HCT116 (cell line): ENCODE measurements at regions not wholly inside any gene's neighbourhood (a gene's known extent, or its start where the extent isn't known, plus 50 kb on each side); places are given as distances from the start of the nearest gene placed in this dataset.
"Not testable (repeated sequence)": the region's sequence is repeated elsewhere in the genome, so short reads cannot be mapped to it uniquely, and the experiment has no call there.

Experiments used
- ATAC-seq: fragments of 200-7000 bp; cut with Tn5 transposase; 2 replicates; pipeline ENCODE4 v1.9.1; 2020; ENCODE audit warnings: mild to moderate bottlenecking, moderate library complexity
- BruUV-seq: library from RNA; stranded (reverse); fragments of 400-500 nt; replicated peaks from 2 replicates; lab custom pipeline; 2021; lab: Mats Ljungman, UMichigan
- CTCF ChIA-PET: fragments of 300-600 bp; sonication (Branson Sonifier 250); formaldehyde crosslinking; loops from one replicate; lab custom pipeline; 2021; ENCODE audit warnings: antibody characterized with exemption; lab: Charles Lee
- POLR2A ChIA-PET: fragments of 300-600, 350-600 bp; sonication (Branson Sonifier 250); formaldehyde crosslinking; loops from one replicate; lab custom pipeline; 2021; ENCODE audit warnings: antibody characterized with exemption; lab: Charles Lee
- RAD21 ChIA-PET, 2 experiments: fragments of 300-600 bp; sonication (Branson Sonifier 250); formaldehyde crosslinking; loops; one replicate each; lab custom pipeline; 2023; ENCODE audit warnings: low total read pairs in 2 of 2; ENCODE audit not compliant: uncharacterized antibody in 2 of 2, unreplicated experiment in 2 of 2, low non-redundant PET in 1 of 2; lab: Charles Lee
- DNase-seq: peaks from one replicate; pipeline ENCODE4 v3.0.0-alpha.2; 2010; ENCODE audit warnings: low read depth, low spot score
- H2AFZ ChIP-seq: fragments of 200-600 bp; shearing (Covaris generic), sonication (generic); 2 replicates; pipeline ENCODE4 v1.6.1; 2017; ENCODE audit warnings: low read depth, mixed run types, mixed read lengths, antibody characterized with exemption, low read length; ENCODE audit not compliant: poor library complexity, severe bottlenecking
- H3K27ac ChIP-seq: 2 replicates; pipeline ENCODE4 v1.5.1; 2012; ENCODE audit warnings: low read depth, low read length
- H3K27me3 ChIP-seq: fragments of 200-600 bp; sonication (generic); 2 replicates; pipeline ENCODE4 v1.6.1; 2016; ENCODE audit warnings: mixed run types, low read length, mixed read lengths; ENCODE audit not compliant: insufficient read depth
- H3K36me3 ChIP-seq, 2 experiments: fragments of 200-500 bp in 1 of 2; fragments of 200-600 bp in 1 of 2; sonication (Bioruptor generic) in 1 of 2; sonication (generic) in 1 of 2; 2 replicates each; pipeline versions ENCODE4 v1.5.1 to v1.6.1; 2014 to 2016; ENCODE audit warnings: low read length in 2 of 2, inconsistent platforms in 1 of 2, mixed read lengths in 1 of 2, mixed run types in 1 of 2; ENCODE audit not compliant: insufficient read depth in 2 of 2, control insufficient read depth in 1 of 2
- H3K4me1 ChIP-seq, 2 experiments: fragments of 200-600 bp in 1 of 2; sonication (generic) in 1 of 2; 2 replicates each; pipeline versions ENCODE4 v1.5.1 to v1.6.1; 2012 to 2017; ENCODE audit warnings: low read length in 2 of 2, inconsistent platforms in 1 of 2, mild to moderate bottlenecking in 1 of 2, mixed read lengths in 1 of 2, mixed run types in 1 of 2, moderate library complexity in 1 of 2; ENCODE audit not compliant: insufficient read depth in 2 of 2, control insufficient read depth in 1 of 2
- H3K4me2 ChIP-seq: fragments of 200-600 bp; sonication (generic); 2 replicates; pipeline ENCODE4 v1.6.1; 2017; ENCODE audit warnings: mixed run types, low read length, mixed read lengths
- H3K4me3 ChIP-seq, 2 experiments: fragments of 200-600 bp in 1 of 2; sonication (generic) in 1 of 2; replicated peaks in 1 of 2; 2 replicates each; pipeline ENCODE4 v1.5.1; 2011 to 2016; ENCODE audit warnings: low read length in 2 of 2, control low read depth in 1 of 2, low read depth in 1 of 2, mild to moderate bottlenecking in 1 of 2, mixed read lengths in 1 of 2, mixed run types in 1 of 2
- H3K79me2 ChIP-seq: fragments of 200-600 bp; sonication (generic); 2 replicates; pipeline ENCODE4 v1.6.1; 2017; ENCODE audit warnings: mild to moderate bottlenecking, mixed run types, low read length, moderate library complexity, mixed read lengths; ENCODE audit not compliant: insufficient read depth
- H3K9ac ChIP-seq: fragments of 200-600 bp; sonication (generic); 2 replicates; pipeline ENCODE4 v1.6.1; 2016; ENCODE audit warnings: low read length, mixed read lengths
- H3K9me2 ChIP-seq: fragments of 200-600 bp; sonication (generic), shearing (Covaris generic); 2 replicates; pipeline ENCODE4 v1.6.1; 2017; ENCODE audit warnings: mixed run types, mild to moderate bottlenecking, moderate library complexity; ENCODE audit not compliant: insufficient read depth
- H3K9me3 ChIP-seq, 2 experiments: fragments of 200-500 bp in 1 of 2; fragments of 200-600 bp in 1 of 2; sonication (Bioruptor generic) in 1 of 2; sonication (generic) in 1 of 2; 2 replicates each; pipeline ENCODE4 v1.6.1; 2014 to 2017; ENCODE audit warnings: low read length in 2 of 2, mixed read lengths in 2 of 2, inconsistent platforms in 1 of 2, low read depth in 1 of 2, mild to moderate bottlenecking in 1 of 2, mixed run types in 1 of 2, moderate library complexity in 1 of 2; ENCODE audit not compliant: control insufficient read depth in 1 of 2, insufficient read depth in 1 of 2
- H4K20me1 ChIP-seq: fragments of 200-600 bp; sonication (generic), shearing (Covaris generic); 2 replicates; pipeline ENCODE4 v1.6.1; 2017; ENCODE audit warnings: mixed run types, mild to moderate bottlenecking, moderate library complexity; ENCODE audit not compliant: insufficient read depth
- CEBPB ChIP-seq: IDR thresholded peaks from 2 replicates; pipeline ENCODE4 v1.6.1; 2012; ENCODE audit warnings: low read depth
- ZNF274 ChIP-seq: fragments of 200-500 bp; sonication (Bioruptor generic); IDR thresholded peaks from 2 replicates; pipeline ENCODE4 v1.6.1; 2014; ENCODE audit warnings: mild to moderate bottlenecking, low read depth, low read length, inconsistent platforms
- intact Hi-C: fragments of 100-400 bp; cut with micrococcal nuclease; formaldehyde crosslinking; loops from 2 replicates; pipeline ENCODE4 v1.10.0; 2022
- TF ChIP-seq, protein P1 (sequence below): IDR thresholded peaks from 2 replicates; pipeline ENCODE4 v1.6.1; 2012; ENCODE audit warnings: low read depth

DNA sequence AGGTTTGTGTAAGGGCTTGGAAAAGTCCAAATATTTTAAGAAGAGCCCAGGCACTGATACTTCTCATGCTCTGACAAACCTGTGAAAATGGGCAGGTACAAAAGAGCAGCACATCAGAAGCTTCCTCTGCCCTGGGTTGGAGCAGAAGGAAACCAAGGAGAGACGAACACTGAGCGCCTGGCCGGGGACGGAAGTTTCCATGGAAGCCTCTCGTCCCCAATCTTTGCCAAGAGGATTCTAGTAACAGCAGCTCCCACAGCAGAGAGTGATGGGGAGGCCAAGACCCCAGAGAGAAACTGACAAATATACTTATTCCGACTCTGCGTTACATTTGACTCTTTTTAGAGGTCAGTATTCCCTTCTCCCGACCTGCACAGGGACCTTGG, 268.5 kb downstream of the C16orf95 start:
- intact Hi-C loops, result no loop called here
- no peak overlapping the region for H2AFZ ChIP-seq
- H3K27me3 ChIP-seq, result no peaks in the 10 kb centered on the region
- no peaks in the 10 kb centered on the region for H4K20me1 ChIP-seq
- no peak overlapping the region for H3K4me2 ChIP-seq
- no peak overlapping the region for H3K27ac ChIP-seq
- H3K4me1 ChIP-seq, result peaks cover 0 to 4% of the 10 kb centered on the region in 2 experiments; a peak in 1 of 4 replicates
- ChIA-PET POLR2A (no interaction called here), RAD21 (no interaction called here), CTCF (interaction anchor here (2.0 kb wide), 1 partner anchor 14 kb away, joined by 16 read pairs; no protein-coding TSS in a partner anchor)
- no TSS peak for BruUV-seq
- TF ChIP-seq CEBPB (no peak), ZNF274 (no peak)
- TF ChIP-seq, protein P1, sequence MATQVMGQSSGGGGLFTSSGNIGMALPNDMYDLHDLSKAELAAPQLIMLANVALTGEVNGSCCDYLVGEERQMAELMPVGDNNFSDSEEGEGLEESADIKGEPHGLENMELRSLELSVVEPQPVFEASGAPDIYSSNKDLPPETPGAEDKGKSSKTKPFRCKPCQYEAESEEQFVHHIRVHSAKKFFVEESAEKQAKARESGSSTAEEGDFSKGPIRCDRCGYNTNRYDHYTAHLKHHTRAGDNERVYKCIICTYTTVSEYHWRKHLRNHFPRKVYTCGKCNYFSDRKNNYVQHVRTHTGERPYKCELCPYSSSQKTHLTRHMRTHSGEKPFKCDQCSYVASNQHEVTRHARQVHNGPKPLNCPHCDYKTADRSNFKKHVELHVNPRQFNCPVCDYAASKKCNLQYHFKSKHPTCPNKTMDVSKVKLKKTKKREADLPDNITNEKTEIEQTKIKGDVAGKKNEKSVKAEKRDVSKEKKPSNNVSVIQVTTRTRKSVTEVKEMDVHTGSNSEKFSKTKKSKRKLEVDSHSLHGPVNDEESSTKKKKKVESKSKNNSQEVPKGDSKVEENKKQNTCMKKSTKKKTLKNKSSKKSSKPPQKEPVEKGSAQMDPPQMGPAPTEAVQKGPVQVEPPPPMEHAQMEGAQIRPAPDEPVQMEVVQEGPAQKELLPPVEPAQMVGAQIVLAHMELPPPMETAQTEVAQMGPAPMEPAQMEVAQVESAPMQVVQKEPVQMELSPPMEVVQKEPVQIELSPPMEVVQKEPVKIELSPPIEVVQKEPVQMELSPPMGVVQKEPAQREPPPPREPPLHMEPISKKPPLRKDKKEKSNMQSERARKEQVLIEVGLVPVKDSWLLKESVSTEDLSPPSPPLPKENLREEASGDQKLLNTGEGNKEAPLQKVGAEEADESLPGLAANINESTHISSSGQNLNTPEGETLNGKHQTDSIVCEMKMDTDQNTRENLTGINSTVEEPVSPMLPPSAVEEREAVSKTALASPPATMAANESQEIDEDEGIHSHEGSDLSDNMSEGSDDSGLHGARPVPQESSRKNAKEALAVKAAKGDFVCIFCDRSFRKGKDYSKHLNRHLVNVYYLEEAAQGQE, result no peak
- no peaks in the 10 kb centered on the region for H3K9me2 ChIP-seq
- no peak for ATAC-seq
- H3K9ac ChIP-seq, result no peak overlapping the region
- H3K9me3 ChIP-seq, result no peaks in the 10 kb centered on the region
- no peaks in the 10 kb centered on the region for H3K79me2 ChIP-seq
- no peak overlapping the region for H3K4me3 ChIP-seq
- no peak for DNase-seq
- H3K36me3 ChIP-seq, result no peaks in the 10 kb centered on the region

- H3K4me1 ChIP-seq, H3K4me2 ChIP-seq, DNase-seq, H3K27ac ChIP-seq, H3K36me3 ChIP-seq, H3K9me3 ChIP-seq, POLR2A ChIA-PET, H3K79me2 ChIP-seq, H3K4me3 ChIP-seq, H4K20me1 ChIP-seq, ATAC-seq, H3K27me3 ChIP-seq, H2AFZ ChIP-seq, BruUV-seq, H3K9me2 ChIP-seq, intact Hi-C loops, RAD21 ChIA-PET, H3K9ac ChIP-seq: not testable (repeated sequence)
- CTCF ChIA-PET, result interaction anchor here (1.0 to 2.0 kb wide), 2 partner anchors 13 to 14 kb away, joined by 3 to 16 read pairs; no protein-coding TSS in a partner anchor
These were observed 268.0 kb downstream of the C16orf95 start for GRCh38 chr16:87049216-87049615.
